ENCODE measurements at regions not wholly inside any gene's neighbourhood (a gene's known extent, or its start where the extent isn't known, plus 50 kb on each side); places are given as distances from the start of the nearest gene placed in this dataset.

- H2AK5ac ChIP-seq (ENCODE audit: low read depth, low read length): no peak overlapping the region
- H3K9ac ChIP-seq (ENCODE audit: low read depth, low read length): no peak overlapping the region
- no peak overlapping the region for H3K56ac ChIP-seq (ENCODE audit: extremely low read depth, insufficient read depth, low read length)
- H3K9me3 ChIP-seq (ENCODE audit: control insufficient read depth, insufficient read depth, low read length): no peaks in the 10 kb centered on the region
- no peak overlapping the region for H3K27ac ChIP-seq (ENCODE audit: insufficient read depth, low read length)
- H3K4ac ChIP-seq (ENCODE audit: low read depth, low read length): no peak overlapping the region
- no peak overlapping the region for H2BK20ac ChIP-seq (ENCODE audit: low read depth, low read length)
- H4K91ac ChIP-seq (ENCODE audit: insufficient read depth, low read depth, low read length): no peak overlapping the region
- H3K18ac ChIP-seq (ENCODE audit: low read depth, low read length): no peak overlapping the region
- no peak overlapping the region for H3K23ac ChIP-seq (ENCODE audit: low read depth, low read length)
- DNase-seq: no peak
- H3K36me3 ChIP-seq (ENCODE audit: control insufficient read depth, insufficient read depth, low read length): no peaks in the 10 kb centered on the region
- no peaks in the 10 kb centered on the region for H3K27me3 ChIP-seq (ENCODE audit: control insufficient read depth, insufficient read depth, low read length)
- no peak overlapping the region for H2BK15ac ChIP-seq (ENCODE audit: low read depth, low read length)
- H4K5ac ChIP-seq (ENCODE audit: low read depth, low read length): no peak overlapping the region
- no peak overlapping the region for H2BK5ac ChIP-seq (ENCODE audit: low read depth, low read length, poor library complexity, severe bottlenecking)
- H3K4me2 ChIP-seq (ENCODE audit: low read depth, low read length): no peak overlapping the region
- in situ Hi-C loops (cut with MboI; ENCODE audit: low sequenced_read_pairs): no loop called here
- intact Hi-C loops (cut with micrococcal nuclease): no loop called here
- no peaks in the 10 kb centered on the region for H4K20me1 ChIP-seq (ENCODE audit: insufficient read depth, low read length)
- no peak overlapping the region for H3K14ac ChIP-seq (replicated peaks; ENCODE audit: low read depth, low read length)
- H2AK9ac ChIP-seq (replicated peaks; ENCODE audit: low read depth, low read length, poor library complexity): no peak overlapping the region
- no peaks in the 10 kb centered on the region for H3K4me1 ChIP-seq (ENCODE audit: control insufficient read depth, insufficient read depth, low read length)
- ChIA-PET POLR2A (ENCODE audit: unreplicated experiment) (no interaction called here), CTCF (no interaction called here)
- no peak overlapping the region for H2AFZ ChIP-seq (replicated peaks; ENCODE audit: low read length, poor library complexity)
- no peaks in the 10 kb centered on the region for H3K79me1 ChIP-seq (ENCODE audit: low read depth in 1 of 2, low read length in 2 of 2)
- H3K4me3 ChIP-seq (ENCODE audit: insufficient read depth, low read depth, low read length): no peak overlapping the region
- no peaks in the 10 kb centered on the region for H3K9me1 ChIP-seq (ENCODE audit: insufficient read depth, low read length)
- no peak for ATAC-seq (ENCODE audit: low read depth)
- dilution Hi-C loops (cut with HindIII; ENCODE audit: low sequenced_read_pairs, unreplicated experiment): no loop called here
- H2BK120ac ChIP-seq (ENCODE audit: low read depth, low read length): no peak overlapping the region
- TF ChIP-seq RAD21 (IDR thresholded peaks at IDR 0.05; ENCODE audit: low read length) (no peak), CTCF (conservative IDR thresholded peaks at IDR 0.05; ENCODE audit: low read depth, low read length) (no peak), FOS (IDR thresholded peaks at IDR 0.05; ENCODE audit: low read depth, low read length) (no peak), RFX5 (IDR thresholded peaks at IDR 0.05; ENCODE audit: low read depth, low read length) (no peak), BHLHE40 (IDR thresholded peaks at IDR 0.05; ENCODE audit: low read depth, low read length) (no peak), POLR2A (IDR thresholded peaks at IDR 0.05; ENCODE audit: low read depth, low read length) (no peak), ELK1 (IDR thresholded peaks at IDR 0.05; ENCODE audit: borderline replicate concordance, low read depth, low read length) (no peak), MXI1 (IDR thresholded peaks at IDR 0.05; ENCODE audit: borderline replicate concordance, low read depth, low read length) (no peak), MAZ (IDR thresholded peaks at IDR 0.05; ENCODE audit: borderline replicate concordance, low read depth, low read length) (no peak), NFE2L2 (IDR thresholded peaks at IDR 0.05; ENCODE audit: low read depth, low read length) (no peak), RCOR1 (IDR thresholded peaks at IDR 0.05; ENCODE audit: insufficient replicate concordance, low read length) (no peak), CHD1 (IDR thresholded peaks at IDR 0.05; ENCODE audit: low read depth, low read length) (no peak), USF2 (IDR thresholded peaks at IDR 0.05; ENCODE audit: low read depth, low read length) (no peak), CEBPB (IDR thresholded peaks at IDR 0.05; ENCODE audit: low read depth, low read length) (no peak), MAFK (IDR thresholded peaks at IDR 0.05; ENCODE audit: low read depth, low read length) (no peak), SMC3 (IDR thresholded peaks at IDR 0.05; ENCODE audit: low read depth, low read length) (no peak)
- no peak overlapping the region for H4K8ac ChIP-seq (ENCODE audit: low read depth in 2 of 2, low read length in 2 of 2)
- BruUV-seq (replicated peaks): no TSS peak
These were observed 1371.1 kb upstream of the ACO1 start for GRCh38 chr9:31013371-31013770.
